ENCODE measurements at regions not wholly inside any gene's neighbourhood (a gene's known extent, or its start where the extent isn't known, plus 50 kb on each side); places are given as distances from the start of the nearest gene placed in this dataset.

DNA sequence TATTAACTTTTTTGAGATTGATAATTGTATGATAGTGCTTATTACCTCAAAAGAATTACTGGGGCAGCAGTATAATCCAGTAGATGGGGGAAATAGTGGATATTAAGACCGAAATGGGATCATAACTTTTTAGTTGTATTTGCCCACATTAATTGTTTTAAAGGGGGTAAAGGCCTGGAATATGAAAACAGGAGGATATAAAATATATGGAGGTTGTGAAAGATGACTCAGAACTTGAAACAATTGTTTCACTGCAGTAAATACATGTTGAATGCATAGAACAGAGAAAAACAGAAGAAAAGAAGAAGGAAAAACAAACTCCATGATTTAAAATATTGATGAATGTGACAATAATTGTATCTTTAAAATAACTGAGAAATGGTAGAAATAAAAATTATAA lies 94.1 kb upstream of the VPREB1 start:
- H3K4me1 Mint-ChIP-seq, result no peaks in the 10 kb centered on the region
- no peak for DNase-seq
- no peak overlapping the region for H3K27ac Mint-ChIP-seq
- H3K27me3 Mint-ChIP-seq, result peaks cover 53% of the 10 kb centered on the region
- H3K4me3 Mint-ChIP-seq, result no peak overlapping the region
- intact Hi-C loops (cut with micrococcal nuclease), result loop anchor here (10.0 kb wide), 1 partner anchor 86 kb away; no protein-coding TSS in a partner anchor
- no peaks in the 10 kb centered on the region for H3K36me3 Mint-ChIP-seq (ENCODE audit: low read depth)
- no peaks in the 10 kb centered on the region for H3K9me3 Mint-ChIP-seq

DNA sequence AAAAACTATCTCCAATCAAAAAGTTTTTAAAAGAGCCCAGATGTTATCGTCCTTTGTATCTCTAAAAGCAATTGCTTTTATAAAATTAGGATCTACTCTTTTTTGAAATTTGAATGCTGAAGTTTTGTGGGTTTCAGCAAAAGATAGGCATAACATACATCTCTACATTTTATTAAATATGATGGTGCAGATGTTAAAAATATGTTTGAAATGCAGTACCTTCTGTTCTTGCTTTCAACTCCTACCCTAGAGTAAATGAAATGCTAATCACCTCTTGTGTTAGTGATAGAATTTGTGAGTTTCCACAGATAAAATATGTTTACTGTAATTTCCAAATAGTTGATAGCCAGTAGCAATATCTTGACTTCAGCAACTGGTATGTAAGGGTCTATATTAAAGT lies 95.7 kb upstream of the VPREB1 start:
- Mint-ChIP-seq H3K4me3 (no peak overlapping the region), H3K9me3 (no peaks in the 10 kb centered on the region), H3K36me3 (ENCODE audit: low read depth) (no peaks in the 10 kb centered on the region), H3K27ac (no peak overlapping the region), H3K27me3 (peaks cover 50% of the 10 kb centered on the region), H3K4me1 (no peaks in the 10 kb centered on the region)
- no peak for DNase-seq
- intact Hi-C loops (cut with micrococcal nuclease), result no loop called here

DNA sequence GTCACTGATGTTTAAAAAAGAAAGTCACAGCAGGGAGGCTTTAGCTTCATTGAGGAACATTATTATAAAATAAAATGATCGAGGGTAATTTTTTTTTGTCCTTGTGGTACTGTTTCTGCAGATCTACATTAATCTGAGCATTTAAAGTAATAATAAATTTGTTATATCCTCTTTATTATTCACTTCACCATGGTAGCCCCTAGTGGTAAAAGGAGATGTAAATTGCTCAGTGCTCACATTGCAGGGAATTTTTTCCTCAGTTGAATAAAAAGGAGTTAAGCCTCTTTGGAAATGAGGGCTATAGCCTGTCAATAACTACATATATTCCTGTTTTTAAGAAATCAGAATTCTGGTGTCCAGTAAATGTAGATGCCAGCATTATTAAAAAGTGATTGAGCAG lies 99.7 kb upstream of the VPREB1 start:
- Mint-ChIP-seq H3K4me1 (no peaks in the 10 kb centered on the region), H3K27ac (no peak overlapping the region), H3K4me3 (no peak overlapping the region), H3K36me3 (ENCODE audit: low read depth) (no peaks in the 10 kb centered on the region), H3K27me3 (peaks cover 60% of the 10 kb centered on the region), H3K9me3 (no peaks in the 10 kb centered on the region)
- no peak for DNase-seq
- intact Hi-C loops (cut with micrococcal nuclease), result no loop called here

DNA sequence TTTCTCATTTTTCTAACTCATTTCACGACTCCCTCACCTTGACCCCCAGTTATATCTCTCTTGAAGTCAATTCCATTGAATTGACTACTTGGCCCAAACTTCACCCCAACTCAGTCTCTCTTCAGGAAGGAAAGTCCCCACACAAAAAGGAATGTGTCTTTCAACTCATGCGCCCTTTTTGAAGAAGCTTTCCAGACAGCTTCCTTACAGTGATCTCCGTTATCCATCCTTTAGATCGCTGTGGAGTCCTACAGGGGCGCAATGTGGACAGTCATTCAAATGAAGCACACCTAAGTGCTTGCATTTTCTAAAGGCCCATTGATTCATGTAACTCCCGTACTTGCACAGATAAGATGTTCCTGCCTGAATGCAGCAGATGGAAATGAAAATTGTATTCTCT lies 101.1 kb upstream of the VPREB1 start:
- intact Hi-C loops (cut with micrococcal nuclease), result no loop called here
- Mint-ChIP-seq H3K9me3 (no peaks in the 10 kb centered on the region), H3K27ac (no peak overlapping the region), H3K27me3 (peaks cover 54% of the 10 kb centered on the region), H3K4me1 (no peaks in the 10 kb centered on the region), H3K4me3 (no peak overlapping the region), H3K36me3 (ENCODE audit: low read depth) (no peaks in the 10 kb centered on the region)
- no peak for DNase-seq

DNA sequence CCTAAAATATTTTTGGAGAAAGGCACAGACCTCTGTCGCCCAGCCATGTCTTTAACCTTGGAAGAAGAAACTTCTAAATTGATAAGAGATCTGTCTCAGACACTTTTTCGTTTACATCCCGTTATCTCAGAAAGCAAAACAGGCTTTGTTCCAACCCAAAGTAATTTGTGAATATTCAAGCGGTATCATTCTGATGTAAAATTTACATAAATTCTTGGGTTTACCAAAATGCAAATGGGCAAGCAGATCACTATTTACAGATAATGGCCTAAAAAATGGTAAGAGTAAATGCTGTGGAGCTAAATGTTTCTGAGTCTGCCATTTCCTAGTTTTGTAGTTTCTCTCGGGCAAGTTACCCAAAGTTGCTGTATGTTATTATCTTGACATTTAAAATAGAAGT lies 101.9 kb upstream of the VPREB1 start:
- no peak overlapping the region for H3K27ac Mint-ChIP-seq
- no peaks in the 10 kb centered on the region for H3K9me3 Mint-ChIP-seq
- no peaks in the 10 kb centered on the region for H3K36me3 Mint-ChIP-seq (ENCODE audit: low read depth)
- no peaks in the 10 kb centered on the region for H3K4me1 Mint-ChIP-seq
- no peak for DNase-seq
- peaks cover 48% of the 10 kb centered on the region for H3K27me3 Mint-ChIP-seq
- no peak overlapping the region for H3K4me3 Mint-ChIP-seq
- intact Hi-C loops (cut with micrococcal nuclease), result no loop called here

DNA sequence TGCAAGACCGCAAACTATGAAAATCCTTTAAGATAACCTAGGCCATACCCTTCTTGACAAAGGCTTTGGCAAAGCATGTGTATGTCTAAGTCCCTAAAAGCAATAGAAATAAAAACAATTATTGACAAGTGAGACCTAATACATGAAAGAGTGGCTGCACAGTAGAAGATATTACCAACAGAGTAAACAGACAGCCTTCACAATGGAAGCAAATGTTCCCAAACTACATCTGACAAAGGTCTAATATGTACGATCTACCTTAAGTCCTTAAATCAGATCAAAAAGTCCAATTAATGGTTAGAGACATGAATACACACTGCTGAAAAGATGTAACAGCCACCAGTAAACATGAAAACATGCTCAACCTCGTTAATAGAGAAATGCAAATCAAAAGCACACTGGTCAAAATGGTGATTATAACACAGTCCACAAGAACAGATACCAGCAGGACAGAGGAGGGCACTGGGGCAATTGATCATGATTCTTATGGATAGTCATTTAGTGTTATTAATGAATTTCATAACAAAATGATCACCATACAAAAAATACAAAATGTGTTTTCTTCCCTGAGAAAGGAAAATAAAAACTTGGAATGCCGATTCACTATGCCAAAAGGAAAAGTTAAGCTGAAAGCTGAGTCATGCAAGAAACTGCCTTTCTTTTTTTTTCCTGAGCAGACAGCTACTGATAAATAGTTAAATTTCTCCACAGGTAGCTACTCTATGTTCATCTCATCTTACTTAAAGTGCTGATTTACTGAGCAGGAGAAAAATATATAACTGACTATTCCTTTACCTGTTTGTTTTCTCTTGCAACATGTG lies 102.6 kb upstream of the VPREB1 start:
- Mint-ChIP-seq H3K4me3 (no peak overlapping the region), H3K27me3 (peaks cover 44% of the 10 kb centered on the region)
- intact Hi-C loops (cut with micrococcal nuclease), result no loop called here

DNA sequence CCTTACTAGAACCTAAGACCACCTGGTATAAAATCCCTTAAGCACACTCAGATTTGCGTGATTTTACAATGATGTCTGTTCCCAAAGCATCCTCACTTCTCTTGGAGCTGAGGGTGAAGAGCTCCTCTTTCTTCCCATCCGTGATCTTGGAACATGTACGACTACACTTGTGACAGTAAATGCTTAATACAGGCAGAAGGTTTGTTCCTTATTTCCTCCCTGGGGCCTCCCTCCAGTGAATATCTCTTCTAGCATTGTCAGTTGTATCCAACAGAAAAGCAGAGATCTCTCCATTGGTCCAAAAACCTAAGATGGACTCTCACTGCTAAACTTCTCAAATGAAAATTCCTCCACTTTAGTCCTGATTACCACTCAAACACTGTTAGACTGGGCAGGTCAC lies 103.6 kb upstream of the VPREB1 start:
- Mint-ChIP-seq H3K27ac (no peak overlapping the region), H3K27me3 (peaks cover 41% of the 10 kb centered on the region), H3K4me3 (no peak overlapping the region), H3K4me1 (no peaks in the 10 kb centered on the region), H3K36me3 (ENCODE audit: low read depth) (no peaks in the 10 kb centered on the region), H3K9me3 (no peaks in the 10 kb centered on the region)
- no peak for DNase-seq
- intact Hi-C loops (cut with micrococcal nuclease), result no loop called here

More for the DNA sequence above, 102.6 kb upstream of the VPREB1 start:
- DNase-seq, result no peak
- no peaks in the 10 kb centered on the region for H3K4me1 Mint-ChIP-seq
- H3K9me3 Mint-ChIP-seq, result no peaks in the 10 kb centered on the region
- no peak overlapping the region for H3K27ac Mint-ChIP-seq
- no peaks in the 10 kb centered on the region for H3K36me3 Mint-ChIP-seq (ENCODE audit: low read depth)

DNA sequence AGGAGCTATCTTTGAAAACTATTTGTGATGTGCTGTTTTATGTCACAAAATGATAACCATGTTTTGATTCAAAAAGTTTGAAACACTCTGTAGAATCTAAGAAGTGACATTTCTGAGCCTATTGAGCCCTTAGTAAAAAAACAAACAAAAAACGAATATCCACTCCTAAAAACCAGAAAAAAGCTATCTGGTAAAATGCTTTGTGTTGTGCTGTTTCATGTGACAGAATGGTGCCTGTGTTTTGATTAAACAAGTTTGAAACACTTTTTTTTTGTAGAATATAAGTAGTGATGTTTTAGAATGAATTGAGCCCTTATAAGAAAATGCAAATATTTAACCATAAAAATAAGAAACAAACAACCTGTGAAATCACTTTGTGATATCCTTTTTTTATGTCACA lies 105.2 kb upstream of the VPREB1 start:
- intact Hi-C loops (cut with micrococcal nuclease), result no loop called here
- H3K9me3 Mint-ChIP-seq, result no peaks in the 10 kb centered on the region
- DNase-seq, result no peak
- H3K36me3 Mint-ChIP-seq (ENCODE audit: low read depth), result no peaks in the 10 kb centered on the region
- H3K4me3 Mint-ChIP-seq, result no peak overlapping the region
- no peak overlapping the region for H3K27ac Mint-ChIP-seq
- no peaks in the 10 kb centered on the region for H3K4me1 Mint-ChIP-seq
- peaks cover 39% of the 10 kb centered on the region for H3K27me3 Mint-ChIP-seq

DNA sequence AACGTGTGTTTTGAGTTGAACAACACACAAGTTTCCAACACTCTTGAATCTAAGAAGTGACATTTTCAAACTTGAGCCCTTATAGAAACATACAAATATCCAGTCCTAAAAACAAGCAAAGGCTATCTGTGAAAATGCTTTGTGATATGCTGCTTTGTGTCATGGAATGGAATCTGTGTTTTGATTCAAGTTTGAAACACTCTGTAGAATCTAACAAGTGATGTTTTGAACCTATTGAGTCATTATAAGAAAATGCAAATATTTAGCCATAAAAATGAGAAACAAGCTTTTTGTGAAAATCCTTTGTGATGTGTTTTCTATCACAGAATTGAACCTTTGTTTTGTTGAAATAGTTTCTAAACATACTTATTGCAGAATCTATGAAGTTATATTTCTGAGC lies 105.7 kb upstream of the VPREB1 start:
- Mint-ChIP-seq H3K36me3 (ENCODE audit: low read depth) (no peaks in the 10 kb centered on the region), H3K4me1 (no peaks in the 10 kb centered on the region), H3K27me3 (peaks cover 39% of the 10 kb centered on the region), H3K4me3 (no peak overlapping the region), H3K27ac (no peak overlapping the region), H3K9me3 (no peaks in the 10 kb centered on the region)
- intact Hi-C loops (cut with micrococcal nuclease), result no loop called here
- DNase-seq, result no peak

DNA sequence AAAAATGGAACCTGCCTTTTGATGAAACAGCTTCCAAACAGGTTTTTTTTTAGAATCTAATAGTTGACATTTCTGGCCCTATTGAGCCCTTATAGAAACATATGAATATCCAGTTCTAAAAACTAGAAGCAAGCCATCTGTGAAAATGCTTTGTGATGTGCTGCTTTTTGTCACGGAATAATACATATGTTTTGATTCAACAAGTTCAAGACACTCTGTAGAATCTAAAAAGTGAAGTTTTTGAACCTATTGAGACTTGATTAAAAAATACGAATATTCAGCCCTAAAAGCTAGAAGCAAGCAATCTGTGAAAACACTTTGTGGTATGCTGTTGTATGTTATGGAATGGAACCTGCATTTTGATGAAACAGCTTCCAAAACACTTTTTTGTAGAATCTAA lies 106.7 kb upstream of the VPREB1 start:
- no peaks in the 10 kb centered on the region for H3K9me3 Mint-ChIP-seq
- intact Hi-C loops (cut with micrococcal nuclease), result no loop called here
- DNase-seq, result no peak
- peaks cover 33% of the 10 kb centered on the region for H3K27me3 Mint-ChIP-seq
- H3K36me3 Mint-ChIP-seq (ENCODE audit: low read depth), result no peaks in the 10 kb centered on the region
- no peaks in the 10 kb centered on the region for H3K4me1 Mint-ChIP-seq
- H3K27ac Mint-ChIP-seq, result no peak overlapping the region
- H3K4me3 Mint-ChIP-seq, result no peak overlapping the region

DNA sequence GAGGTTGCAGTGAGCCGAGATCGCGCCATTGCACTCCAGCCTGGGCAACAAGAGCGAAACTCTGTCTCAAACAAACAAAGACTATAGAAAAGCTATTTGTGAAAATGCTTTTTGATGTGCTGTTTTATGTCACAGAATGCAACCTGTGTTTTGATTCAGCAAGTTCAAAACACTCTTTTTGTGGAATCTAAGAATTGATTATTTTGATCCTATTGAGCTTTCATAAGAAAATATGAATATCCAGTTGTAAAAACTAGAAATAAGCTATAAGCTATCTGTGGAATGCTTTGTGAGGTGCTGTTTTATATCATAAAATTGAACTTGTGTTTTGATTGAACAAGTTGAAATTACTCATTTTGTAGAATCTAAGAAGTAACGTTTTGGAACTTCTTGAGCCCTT lies 110.7 kb upstream of the VPREB1 start:
- intact Hi-C loops (cut with micrococcal nuclease), result no loop called here
- Mint-ChIP-seq H3K4me3 (no peak overlapping the region), H3K4me1 (peaks cover 7% of the 10 kb centered on the region), H3K9me3 (no peaks in the 10 kb centered on the region), H3K36me3 (ENCODE audit: low read depth) (no peaks in the 10 kb centered on the region), H3K27me3 (peaks cover 12% of the 10 kb centered on the region), H3K27ac (no peak overlapping the region)
- DNase-seq, result no peak

DNA sequence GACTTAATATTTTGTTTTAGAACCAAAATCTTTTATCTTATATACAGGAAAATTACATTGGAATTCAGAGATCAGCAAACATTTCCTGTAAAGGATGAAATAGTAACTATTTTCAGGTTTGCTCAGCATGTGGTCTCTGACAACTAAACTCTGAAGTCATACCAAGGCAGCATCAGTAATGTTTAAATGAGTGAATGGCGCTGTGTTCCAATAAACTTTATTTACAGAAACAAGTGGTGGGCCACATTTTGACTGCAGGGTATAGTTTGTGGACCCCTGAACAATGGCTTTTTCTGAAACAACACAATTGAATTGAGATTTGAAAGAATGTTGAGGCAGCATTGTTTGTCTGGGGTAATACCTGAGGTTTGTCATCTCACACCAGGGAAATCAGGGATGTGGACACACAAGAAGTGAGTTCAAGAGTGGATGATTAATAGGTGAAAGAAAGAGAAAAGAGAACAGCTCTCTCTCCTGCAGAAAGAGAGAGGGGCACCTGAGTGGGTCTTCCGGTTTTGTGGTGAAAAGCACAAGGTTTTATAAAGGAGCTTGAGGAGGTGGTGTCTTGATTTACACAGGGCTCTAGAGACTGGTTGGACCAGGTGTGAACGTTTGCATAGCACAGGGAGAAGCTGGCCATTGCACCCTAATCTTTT lies 113.5 kb upstream of the VPREB1 start:
- peak overlapping the region; percentile 39 for H3K27ac Mint-ChIP-seq

DNA sequence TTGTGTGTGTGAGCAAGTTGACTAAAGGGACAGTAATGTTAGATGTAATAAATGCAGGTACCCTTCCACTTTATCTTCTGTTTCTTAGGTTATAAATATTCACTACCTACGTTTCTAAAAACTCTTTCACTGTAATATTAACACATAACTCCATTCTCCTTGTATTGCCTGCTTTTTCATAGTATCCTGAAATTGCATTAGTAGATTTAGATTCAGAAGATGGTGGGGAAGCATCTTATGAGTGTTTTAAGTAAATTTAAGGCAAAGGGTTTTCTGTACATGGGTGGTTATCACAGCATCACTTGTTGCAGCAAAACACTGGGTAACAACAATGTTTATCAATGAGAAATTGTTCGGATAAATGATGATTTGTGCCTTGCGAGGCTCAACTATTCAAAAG lies 115.2 kb upstream of the VPREB1 start:
- H3K4me1 Mint-ChIP-seq, result peaks cover 7% of the 10 kb centered on the region
- H3K4me3 Mint-ChIP-seq, result no peak overlapping the region
- H3K9me3 Mint-ChIP-seq, result no peaks in the 10 kb centered on the region
- intact Hi-C loops (cut with micrococcal nuclease), result no loop called here
- H3K36me3 Mint-ChIP-seq (ENCODE audit: low read depth), result no peaks in the 10 kb centered on the region
- H3K27ac Mint-ChIP-seq, result no peak overlapping the region
- peaks cover 10% of the 10 kb centered on the region for H3K27me3 Mint-ChIP-seq
- DNase-seq, result no peak

More for the DNA sequence above, 113.5 kb upstream of the VPREB1 start:
- Mint-ChIP-seq H3K36me3 (ENCODE audit: low read depth) (no peaks in the 10 kb centered on the region), H3K4me1 (peaks cover 7% of the 10 kb centered on the region), H3K27me3 (peaks cover 10% of the 10 kb centered on the region), H3K9me3 (no peaks in the 10 kb centered on the region), H3K4me3 (no peak overlapping the region)
- DNase-seq, result no peak
- intact Hi-C loops (cut with micrococcal nuclease), result no loop called here

DNA sequence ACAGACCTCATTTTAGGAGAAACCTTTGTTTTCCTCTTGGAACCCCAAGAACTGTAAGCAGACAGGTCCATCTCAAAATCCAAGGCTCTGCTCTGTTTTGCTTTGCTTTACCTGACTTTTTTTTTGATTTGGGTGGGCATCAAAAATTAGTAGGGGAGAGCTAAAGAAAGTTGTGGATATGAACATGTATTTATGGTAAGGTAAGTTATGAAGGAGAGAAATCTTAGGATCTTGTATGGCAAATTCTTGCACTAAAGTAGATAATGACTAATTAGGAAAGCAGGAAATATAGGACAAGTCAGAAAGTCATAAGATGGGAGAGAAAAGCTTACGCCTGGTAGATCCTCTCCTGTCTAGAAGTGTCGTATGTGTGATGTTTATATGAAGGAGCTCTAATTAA lies 116.1 kb upstream of the VPREB1 start:
- DNase-seq, result no peak
- intact Hi-C loops (cut with micrococcal nuclease), result no loop called here
- no peak overlapping the region for H3K4me3 Mint-ChIP-seq
- H3K27ac Mint-ChIP-seq, result no peak overlapping the region
- no peaks in the 10 kb centered on the region for H3K9me3 Mint-ChIP-seq
- H3K36me3 Mint-ChIP-seq (ENCODE audit: low read depth), result no peaks in the 10 kb centered on the region
- H3K27me3 Mint-ChIP-seq, result peaks cover 12% of the 10 kb centered on the region
- peaks cover 7% of the 10 kb centered on the region for H3K4me1 Mint-ChIP-seq
